Panc1 (cell line): ENCODE measurements at regions not wholly inside any gene's neighbourhood (a gene's known extent, or its start where the extent isn't known, plus 50 kb on each side); places are given as distances from the start of the nearest gene placed in this dataset.

Source experiments
- CTCF ChIP-seq: fragments of 450-650 bp; IDR thresholded peaks from 2 replicates; pipeline ENCODE4 v1.5.1; 2017; ENCODE audit warnings: mild to moderate bottlenecking
- POLR2AphosphoS5 ChIP-seq: IDR thresholded peaks from 2 replicates; pipeline ENCODE4 v1.6.1; 2012; ENCODE audit warnings: mild to moderate bottlenecking, low read depth, low read length, moderate library complexity

- TF ChIP-seq CTCF (no peak), POLR2AphosphoS5 (no peak)
These were observed 790.5 kb upstream of the ID2 start for GRCh38 chr2:7891312-7891711.
